Thoracic aorta (tissue), 2 donors: ENCODE measurements at regions not wholly inside any gene's neighbourhood (a gene's known extent, or its start where the extent isn't known, plus 50 kb on each side); places are given as distances from the start of the nearest gene placed in this dataset.
"Not testable (repeated sequence)": the region's sequence is repeated elsewhere in the genome, so short reads cannot be mapped to it uniquely, and the experiment has no call there.

Experiments
- ATAC-seq: fragments of 150-250 bp; one replicate; pipeline ENCODE4 v1.8.0; 2017; ENCODE audit warnings: low read depth; ENCODE audit not compliant: insufficient number of reproducible peaks, low FRiP score
- DNase-seq: peaks from one replicate; pipeline ENCODE4 v3.0.0-alpha.2; 2020; ENCODE audit warnings: low spot score
- H3K27ac ChIP-seq, 2 donors: fragments of 200-600 bp; sonication (generic); 1 replicate in 1 of 2; 2 replicates in 1 of 2; pipeline ENCODE4 v1.5.1; 2016; ENCODE audit warnings: mild to moderate bottlenecking in 2 of 2, moderate library complexity in 2 of 2
- H3K27me3 ChIP-seq: fragments of 200-600 bp; sonication (generic); replicated peaks from 2 replicates; pipeline ENCODE4 v1.6.0; 2016; ENCODE audit warnings: mild to moderate bottlenecking; ENCODE audit not compliant: insufficient read depth
- H3K36me3 ChIP-seq: fragments of 200-600 bp; sonication (generic); one replicate; pipeline ENCODE4 v1.5.1; 2016
- H3K4me1 ChIP-seq, 2 donors: fragments of 200-600 bp; sonication (generic); 1 replicate in 1 of 2; 2 replicates in 1 of 2; pipeline versions ENCODE4 v1.5.1 to v1.6.0; 2016; ENCODE audit warnings: low read depth in 2 of 2, mild to moderate bottlenecking in 1 of 2; ENCODE audit not compliant: control insufficient read depth in 1 of 2
- H3K4me3 ChIP-seq: fragments of 200-600 bp; sonication (generic); 2 replicates; pipeline ENCODE4 v1.5.1; 2016; ENCODE audit warnings: mild to moderate bottlenecking
- H3K9me3 ChIP-seq: fragments of 200-600 bp; sonication (generic); 2 replicates; pipeline ENCODE4 v1.5.1; 2016
- CTCF ChIP-seq: fragments of 200-600 bp; sonication (generic); IDR thresholded peaks from one replicate; pipeline ENCODE4 v1.5.1; 2019; ENCODE audit warnings: antibody characterized with exemption

GRCh38 chr4:174383783-174384182, 100.1 kb downstream of the CEP44 start:
- Histone ChIP-seq H3K4me3 (no peak overlapping the region), H3K9me3 (no peaks in the 10 kb centered on the region), H3K27me3 (no peaks in the 10 kb centered on the region), H3K27ac (no peak overlapping the region), H3K4me1 (no peaks in the 10 kb centered on the region), H3K36me3 (no peaks in the 10 kb centered on the region)
- DNase-seq = no peak
- no peak for ATAC-seq
- no peak for TF ChIP-seq CTCF

DNA sequence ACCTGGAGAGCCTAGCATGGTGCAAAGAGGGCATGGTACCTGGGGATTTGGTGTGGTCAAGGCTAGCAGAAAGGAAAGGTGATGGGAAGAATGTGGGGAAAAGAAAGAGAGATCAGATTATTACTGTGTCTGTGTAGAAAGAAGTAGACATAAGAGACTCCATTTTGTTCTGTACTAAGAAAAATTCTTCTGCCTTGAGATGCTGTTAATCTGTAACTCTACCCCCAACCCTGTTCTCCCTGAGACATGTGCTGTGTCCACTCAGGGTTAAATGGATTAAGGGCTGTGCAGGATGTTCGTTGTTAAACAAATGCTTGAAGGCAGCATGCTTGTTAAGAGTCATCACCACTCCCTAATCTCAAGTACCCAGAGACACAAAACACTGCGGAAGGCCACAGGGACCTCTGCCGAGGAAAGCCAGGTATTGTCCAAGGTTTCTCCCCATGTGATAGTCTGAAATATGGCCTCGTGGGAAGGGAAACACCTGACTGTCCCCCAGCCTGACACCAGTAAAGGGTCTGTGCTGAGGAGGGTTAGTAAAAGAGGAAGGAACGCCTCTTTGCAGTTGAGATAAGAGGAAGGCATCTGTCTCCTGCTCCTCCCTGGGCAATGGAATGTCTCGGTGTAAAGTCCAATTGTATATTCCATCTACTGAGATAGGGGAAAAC, 99.4 kb downstream of the CEP44 start:
- H3K4me3 ChIP-seq, H3K27me3 ChIP-seq: not testable (repeated sequence)

More for the DNA sequence above, 99.4 kb downstream of the CEP44 start:
- DNase-seq, H3K9me3 ChIP-seq, H3K36me3 ChIP-seq, H3K27ac ChIP-seq, H3K4me1 ChIP-seq, ATAC-seq: not testable (repeated sequence)
